HuH-7.5 (cell line): ENCODE measurements at regions not wholly inside any gene's neighbourhood (a gene's known extent, or its start where the extent isn't known, plus 50 kb on each side); places are given as distances from the start of the nearest gene placed in this dataset.
"Not testable (repeated sequence)": the region's sequence is repeated elsewhere in the genome, so short reads cannot be mapped to it uniquely, and the experiment has no call there.

Experiments
- DNase-seq: peaks from one replicate; pipeline ENCODE4 v3.0.0; 2011; ENCODE audit warnings: low spot score

- DNase-seq: no peak
Measured at GRCh38 chr3:159047361-159047760, 245.5 kb downstream of the MFSD1 start.

- DNase-seq: not testable (repeated sequence)
Measured at GRCh38 chr3:159052494-159052893, 250.6 kb downstream of the MFSD1 start.

GRCh38 chr3:159057621-159058020, 255.8 kb downstream of the MFSD1 start:
- no peak for DNase-seq

GRCh38 chr3:159058859-159059258, 257.0 kb downstream of the MFSD1 start:
- no peak for DNase-seq

GRCh38 chr3:159059395-159059794, 257.5 kb downstream of the MFSD1 start:
- DNase-seq: no peak

- DNase-seq: no peak
Measured at GRCh38 chr3:159062734-159063410, 261.0 kb downstream of the MFSD1 start.

GRCh38 chr3:159069091-159069490, 267.2 kb downstream of the MFSD1 start, which contains the start of gene IQCJ:
TSS of gene IQCJ (plus strand) at chr3:159069319.
- DNase-seq: no peak

- DNase-seq: no peak
Measured at GRCh38 chr3:159069866-159070425, 268.1 kb downstream of the MFSD1 start.

- DNase-seq: no peak
Measured at GRCh38 chr3:159074756-159075701, 273.2 kb downstream of the MFSD1 start.

- DNase-seq: no peak
Measured at GRCh38 chr3:159077860-159078259, 276.0 kb downstream of the MFSD1 start.

GRCh38 chr3:159080256-159080655, 278.4 kb downstream of the MFSD1 start:
- no peak for DNase-seq

- DNase-seq: no peak
Measured at GRCh38 chr3:159080821-159081220, 279.0 kb downstream of the MFSD1 start.

GRCh38 chr3:159082519-159082918, 280.7 kb downstream of the MFSD1 start:
- DNase-seq: no peak

- no peak for DNase-seq
Measured at GRCh38 chr3:159091936-159092335, 290.1 kb downstream of the MFSD1 start.

- DNase-seq: no peak
Measured at GRCh38 chr3:159102001-159102400, 300.1 kb downstream of the MFSD1 start.

GRCh38 chr3:159112724-159113123, 310.9 kb downstream of the MFSD1 start:
- DNase-seq: no peak

GRCh38 chr3:159113221-159113875, 311.5 kb downstream of the MFSD1 start:
- no peak for DNase-seq

GRCh38 chr3:159114582-159114981, 312.7 kb downstream of the MFSD1 start:
- DNase-seq: no peak

GRCh38 chr3:159123877-159124276, 322.0 kb downstream of the MFSD1 start:
- no peak for DNase-seq

GRCh38 chr3:159126261-159127020, 324.6 kb downstream of the MFSD1 start:
- no peak for DNase-seq

GRCh38 chr3:159127021-159127392, 325.2 kb downstream of the MFSD1 start:
- DNase-seq: no peak

GRCh38 chr3:159128628-159129027, 326.8 kb downstream of the MFSD1 start:
- DNase-seq: no peak
